Astrocyte (in vitro differentiated cells and primary cell): ENCODE measurements at regions not wholly inside any gene's neighbourhood (a gene's known extent, or its start where the extent isn't known, plus 50 kb on each side); places are given as distances from the start of the nearest gene placed in this dataset.

Source experiments
- DNase-seq: peaks from one replicate; pipeline ENCODE4 v3.0.0-alpha.2; 2010; ENCODE audit warnings: low read depth
- FAIRE-seq: peaks from 2 replicates; lab custom pipeline; 2011; peaks lifted over from hg19 to GRCh38; lab: Jason Lieb, UNC
- H2AFZ ChIP-seq: 2 replicates; pipeline ENCODE4 v1.6.0; 2012; ENCODE audit warnings: low read depth, low read length, inconsistent platforms
- H3K27ac ChIP-seq: 2 replicates; pipeline ENCODE4 v1.5.1; 2011; ENCODE audit warnings: low read depth, low read length, inconsistent platforms
- H3K27me3 ChIP-seq: 2 replicates; pipeline ENCODE4 v1.6.0; 2011; ENCODE audit warnings: low read length, inconsistent platforms; ENCODE audit not compliant: insufficient read depth
- H3K36me3 ChIP-seq: 2 replicates; pipeline ENCODE4 v1.5.1; 2011; ENCODE audit warnings: low read length, inconsistent platforms; ENCODE audit not compliant: insufficient read depth
- H3K4me1 ChIP-seq: 2 replicates; pipeline ENCODE4 v1.5.1; 2011; ENCODE audit warnings: low read length, inconsistent platforms; ENCODE audit not compliant: insufficient read depth
- H3K4me2 ChIP-seq: 2 replicates; pipeline ENCODE4 v1.6.0; 2012; ENCODE audit warnings: low read length, inconsistent platforms
- H3K4me3 ChIP-seq: 2 replicates; pipeline ENCODE4 v1.5.1; 2011; ENCODE audit warnings: low read depth, mild to moderate bottlenecking, low read length, inconsistent platforms; ENCODE audit not compliant: insufficient read depth
- H3K79me2 ChIP-seq: 2 replicates; pipeline ENCODE4 v1.6.0; 2012; ENCODE audit warnings: mild to moderate bottlenecking, low read length, inconsistent platforms; ENCODE audit not compliant: insufficient read depth
- H3K9ac ChIP-seq: 2 replicates; pipeline ENCODE4 v1.6.0; 2012; ENCODE audit warnings: mild to moderate bottlenecking, low read length, inconsistent platforms
- H3K9me3 ChIP-seq: 2 replicates; pipeline ENCODE4 v1.5.1; 2012; ENCODE audit warnings: low read depth, mild to moderate bottlenecking, low read length, inconsistent platforms; ENCODE audit not compliant: insufficient read depth
- H4K20me1 ChIP-seq: 2 replicates; pipeline ENCODE4 v1.6.0; 2012; ENCODE audit warnings: low read length, inconsistent platforms; ENCODE audit not compliant: insufficient read depth
- H3K27ac Mint-ChIP-seq: one replicate; pipeline ENCODE4 v1.8.0; 2021; ENCODE audit warnings: mild to moderate bottlenecking, mixed read lengths; ENCODE audit not compliant: unreplicated experiment
- H3K27me3 Mint-ChIP-seq: one replicate; pipeline ENCODE4 v1.8.0; 2021; ENCODE audit warnings: low read depth, mixed read lengths; ENCODE audit not compliant: unreplicated experiment
- H3K36me3 Mint-ChIP-seq: one replicate; pipeline ENCODE4 v1.8.0; 2021; ENCODE audit warnings: low read depth, mixed read lengths; ENCODE audit not compliant: unreplicated experiment
- H3K4me1 Mint-ChIP-seq: one replicate; pipeline ENCODE4 v1.8.0; 2021; ENCODE audit warnings: low read depth, mixed read lengths; ENCODE audit not compliant: unreplicated experiment
- H3K4me3 Mint-ChIP-seq: one replicate; pipeline ENCODE4 v1.8.0; 2021; ENCODE audit warnings: mild to moderate bottlenecking, moderate library complexity, mixed read lengths; ENCODE audit not compliant: unreplicated experiment
- H3K9me3 Mint-ChIP-seq: one replicate; pipeline ENCODE4 v1.8.0; 2021; ENCODE audit warnings: mild to moderate bottlenecking, mixed read lengths; ENCODE audit not compliant: unreplicated experiment
- EZH2 ChIP-seq: IDR thresholded peaks from 2 replicates; pipeline ENCODE4 v1.6.1; 2012; ENCODE audit warnings: mild to moderate bottlenecking, low read length, inconsistent platforms; ENCODE audit not compliant: insufficient read depth
- TF ChIP-seq, protein P1 (sequence below): IDR thresholded peaks from 2 replicates; pipeline ENCODE4 v1.5.1; 2011; ENCODE audit warnings: low read depth, mild to moderate bottlenecking, inconsistent platforms, low read length, moderate library complexity; ENCODE audit not compliant: insufficient read depth

DNA sequence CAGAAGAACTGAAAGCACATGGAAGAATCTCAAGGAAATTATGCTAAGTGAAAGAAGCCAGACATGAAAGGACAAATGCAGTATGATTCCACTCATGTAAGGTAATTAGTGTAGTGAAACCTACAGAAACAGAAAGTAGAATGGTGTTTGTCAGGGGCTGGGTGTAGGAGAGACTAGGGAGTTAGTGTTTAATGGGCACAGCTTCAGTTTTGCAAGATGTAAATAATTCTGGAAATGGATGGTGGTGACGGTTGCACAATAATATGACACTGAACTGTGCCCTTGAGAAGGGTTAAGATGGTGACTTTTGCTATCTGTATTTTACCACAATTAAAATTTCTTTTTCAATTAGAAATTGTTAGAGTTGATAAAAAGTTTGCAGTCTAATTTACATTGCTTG, 157.3 kb upstream of the ADCY1 start:
- Mint-ChIP-seq H3K9me3 (peaks cover 7% of the 10 kb centered on the region), H3K27me3 (no peaks in the 10 kb centered on the region), H3K4me1 (no peaks in the 10 kb centered on the region), H3K27ac (no peak overlapping the region), H3K4me3 (no peak overlapping the region), H3K36me3 (no peaks in the 10 kb centered on the region)
- H3K9me3 ChIP-seq = no peaks in the 10 kb centered on the region
- DNase-seq (no peak), FAIRE-seq (no peak)
- H3K27me3 ChIP-seq = no peaks in the 10 kb centered on the region
- no peak overlapping the region for H3K27ac ChIP-seq
- TF ChIP-seq, protein P1, sequence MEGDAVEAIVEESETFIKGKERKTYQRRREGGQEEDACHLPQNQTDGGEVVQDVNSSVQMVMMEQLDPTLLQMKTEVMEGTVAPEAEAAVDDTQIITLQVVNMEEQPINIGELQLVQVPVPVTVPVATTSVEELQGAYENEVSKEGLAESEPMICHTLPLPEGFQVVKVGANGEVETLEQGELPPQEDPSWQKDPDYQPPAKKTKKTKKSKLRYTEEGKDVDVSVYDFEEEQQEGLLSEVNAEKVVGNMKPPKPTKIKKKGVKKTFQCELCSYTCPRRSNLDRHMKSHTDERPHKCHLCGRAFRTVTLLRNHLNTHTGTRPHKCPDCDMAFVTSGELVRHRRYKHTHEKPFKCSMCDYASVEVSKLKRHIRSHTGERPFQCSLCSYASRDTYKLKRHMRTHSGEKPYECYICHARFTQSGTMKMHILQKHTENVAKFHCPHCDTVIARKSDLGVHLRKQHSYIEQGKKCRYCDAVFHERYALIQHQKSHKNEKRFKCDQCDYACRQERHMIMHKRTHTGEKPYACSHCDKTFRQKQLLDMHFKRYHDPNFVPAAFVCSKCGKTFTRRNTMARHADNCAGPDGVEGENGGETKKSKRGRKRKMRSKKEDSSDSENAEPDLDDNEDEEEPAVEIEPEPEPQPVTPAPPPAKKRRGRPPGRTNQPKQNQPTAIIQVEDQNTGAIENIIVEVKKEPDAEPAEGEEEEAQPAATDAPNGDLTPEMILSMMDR = no peak
- no peak for TF ChIP-seq EZH2
- H3K79me2 ChIP-seq = no peaks in the 10 kb centered on the region
- no peaks in the 10 kb centered on the region for H3K4me1 ChIP-seq
- no peak overlapping the region for H2AFZ ChIP-seq
- H3K36me3 ChIP-seq = no peaks in the 10 kb centered on the region
- no peaks in the 10 kb centered on the region for H4K20me1 ChIP-seq
- H3K9ac ChIP-seq = no peak overlapping the region
- no peak overlapping the region for H3K4me2 ChIP-seq
- no peak overlapping the region for H3K4me3 ChIP-seq

DNA sequence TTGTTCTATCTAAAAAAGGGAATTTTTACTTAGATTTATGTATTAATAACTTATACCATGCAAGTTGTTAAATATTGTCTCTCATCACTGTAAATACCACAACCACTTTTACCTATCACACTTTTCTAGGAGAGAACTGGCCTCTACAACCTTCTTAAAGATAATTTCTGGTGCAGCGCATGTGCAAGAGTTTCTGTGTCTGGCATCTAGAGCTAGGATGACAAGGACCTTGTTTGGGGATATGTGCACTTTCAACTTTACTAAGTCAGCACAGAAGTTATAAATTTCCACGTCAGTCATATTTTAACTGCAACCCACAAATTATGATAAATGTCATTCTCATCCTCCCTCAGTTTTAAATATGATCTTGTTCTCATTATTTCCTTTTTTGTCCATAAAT, 156.9 kb upstream of the ADCY1 start:
- Histone ChIP-seq H2AFZ (no peak overlapping the region), H3K4me1 (no peaks in the 10 kb centered on the region), H3K27me3 (no peaks in the 10 kb centered on the region), H3K4me2 (no peak overlapping the region), H3K4me3 (no peak overlapping the region), H3K79me2 (no peaks in the 10 kb centered on the region), H3K9me3 (no peaks in the 10 kb centered on the region), H3K9ac (no peak overlapping the region), H3K36me3 (no peaks in the 10 kb centered on the region), H3K27ac (no peak overlapping the region), H4K20me1 (no peaks in the 10 kb centered on the region)
- FAIRE-seq (no peak), DNase-seq (no peak)
- peaks cover 4% of the 10 kb centered on the region for H3K9me3 Mint-ChIP-seq
- no peak for TF ChIP-seq EZH2
- TF ChIP-seq, protein P1 = no peak
- H3K27me3 Mint-ChIP-seq = no peaks in the 10 kb centered on the region
- no peak overlapping the region for H3K4me3 Mint-ChIP-seq
- no peak overlapping the region for H3K27ac Mint-ChIP-seq
- H3K36me3 Mint-ChIP-seq = no peaks in the 10 kb centered on the region
- no peaks in the 10 kb centered on the region for H3K4me1 Mint-ChIP-seq

DNA sequence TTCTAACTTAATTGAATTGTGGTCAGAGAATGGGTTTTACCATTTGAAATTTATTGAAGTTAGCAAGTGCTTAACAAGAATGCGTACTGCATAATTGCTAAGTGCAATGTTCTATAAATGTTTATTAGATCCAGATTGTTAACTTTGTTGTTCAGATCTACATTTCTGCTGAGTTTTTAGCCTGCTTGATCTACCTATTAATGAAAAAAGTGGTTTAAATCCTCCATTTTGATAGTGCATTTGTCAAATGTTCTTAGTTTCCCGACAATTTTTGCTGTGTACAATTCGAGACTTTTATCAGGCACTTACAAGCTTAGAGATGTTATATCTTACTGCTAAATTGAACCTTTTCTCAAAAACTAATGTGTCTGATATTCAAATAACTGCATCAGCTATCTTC, 156.4 kb upstream of the ADCY1 start:
- no peaks in the 10 kb centered on the region for H3K27me3 Mint-ChIP-seq
- Histone ChIP-seq H3K4me3 (no peak overlapping the region), H3K36me3 (no peaks in the 10 kb centered on the region), H3K4me1 (no peaks in the 10 kb centered on the region), H3K79me2 (no peaks in the 10 kb centered on the region), H3K27me3 (no peaks in the 10 kb centered on the region), H4K20me1 (no peaks in the 10 kb centered on the region), H2AFZ (no peak overlapping the region), H3K27ac (no peak overlapping the region), H3K9ac (no peak overlapping the region), H3K9me3 (no peaks in the 10 kb centered on the region), H3K4me2 (no peak overlapping the region)
- TF ChIP-seq, protein P1 = no peak
- no peak for TF ChIP-seq EZH2
- peaks cover 4% of the 10 kb centered on the region for H3K9me3 Mint-ChIP-seq
- no peak for DNase-seq
- no peak overlapping the region for H3K4me3 Mint-ChIP-seq
- no peaks in the 10 kb centered on the region for H3K36me3 Mint-ChIP-seq
- H3K27ac Mint-ChIP-seq = no peak overlapping the region
- no peak for FAIRE-seq
- no peaks in the 10 kb centered on the region for H3K4me1 Mint-ChIP-seq
